Kidney (tissue), 13 donors: ENCODE measurements at regions not wholly inside any gene's neighbourhood (a gene's known extent, or its start where the extent isn't known, plus 50 kb on each side); places are given as distances from the start of the nearest gene placed in this dataset.

ENCODE experiments used
- DNase-seq, 5 donors: peaks; one replicate each; pipeline ENCODE4 v3.0.0-alpha.2; 2013 to 2020
- FAIRE-seq: peaks from 2 replicates; lab custom pipeline; 2012; peaks lifted over from hg19 to GRCh38; lab: Jason Lieb, UNC
- H3K27ac ChIP-seq, 2 donors: one replicate each; pipeline ENCODE4 v1.7.0; 2013; ENCODE audit warnings: low read depth in 2 of 2, low read length in 2 of 2, inconsistent platforms in 1 of 2
- H3K27me3 ChIP-seq: one replicate; pipeline ENCODE4 v1.7.1; 2013; ENCODE audit warnings: low read length, inconsistent platforms; ENCODE audit not compliant: control insufficient read depth, insufficient read depth
- H3K36me3 ChIP-seq, 3 donors: one replicate each; pipeline versions ENCODE4 v1.7.0 to v1.7.1; 2013; ENCODE audit warnings: low read length in 3 of 3, control low read depth in 1 of 3, inconsistent platforms in 1 of 3; ENCODE audit not compliant: insufficient read depth in 3 of 3, control insufficient read depth in 2 of 3
- H3K4me1 ChIP-seq, 3 donors: one replicate each; pipeline versions ENCODE4 v1.7.0 to v1.7.1; 2013; ENCODE audit warnings: low read length in 3 of 3, inconsistent platforms in 1 of 3, low read depth in 1 of 3; ENCODE audit not compliant: control insufficient read depth in 2 of 3, insufficient read depth in 2 of 3
- H3K4me3 ChIP-seq, 3 donors: one replicate each; pipeline versions ENCODE4 v1.7.0 to v1.8.1; 2013; ENCODE audit warnings: low read length in 3 of 3, control low read depth in 1 of 3, inconsistent platforms in 1 of 3
- H3K9ac ChIP-seq, 3 donors: one replicate each; pipeline versions ENCODE4 v1.7.0 to v1.7.1; 2013; ENCODE audit warnings: low read length in 3 of 3, control low read depth in 1 of 3, inconsistent platforms in 1 of 3
- H3K9me3 ChIP-seq, 3 donors: one replicate each; pipeline versions ENCODE4 v1.7.0 to v1.7.1; 2013; ENCODE audit warnings: low read length in 3 of 3, control low read depth in 1 of 3, inconsistent platforms in 1 of 3; ENCODE audit not compliant: control insufficient read depth in 2 of 3, insufficient read depth in 1 of 3
- CTCF ChIP-seq: IDR thresholded peaks from 3 replicates; pipeline ENCODE4 v1.5.1; 2012; ENCODE audit warnings: mild to moderate bottlenecking, moderate library complexity, borderline replicate concordance; ENCODE audit not compliant: insufficient read depth; ENCODE audit errors: extremely low read depth
- intact Hi-C: fragments of 100-400 bp; cut with DNase I; formaldehyde crosslinking; loops from one replicate; pipeline ENCODE4 v1.11.1; 2022
- donor health status: control.
- donor health status: control.
- donor health status: control.
- donor health status: control.
- donor health status: control.
- donor health status: DM: yes; HTN: yes; CAD: no.
- donor health status: Normal renal cell carcinoma (clear cell type).

GRCh38 chr6:91023529-91023928, 436.7 kb upstream of the MAP3K7 start:
- no peaks in the 10 kb centered on the region for H3K27me3 ChIP-seq
- no peak overlapping the region for H3K9ac ChIP-seq
- H3K9me3 ChIP-seq = no peaks in the 10 kb centered on the region
- no peak overlapping the region for H3K4me3 ChIP-seq
- H3K36me3 ChIP-seq = no peaks in the 10 kb centered on the region
- H3K4me1 ChIP-seq = no peaks in the 10 kb centered on the region
- no peak for FAIRE-seq
- intact Hi-C loops = no loop called here
- DNase-seq = no peak
- no peak overlapping the region for H3K27ac ChIP-seq
- no peak for TF ChIP-seq CTCF

- H3K27me3 ChIP-seq = no peaks in the 10 kb centered on the region
- no peak overlapping the region for H3K27ac ChIP-seq
- intact Hi-C loops = no loop called here
- H3K4me1 ChIP-seq = no peaks in the 10 kb centered on the region
- no peak for DNase-seq
- H3K9me3 ChIP-seq = no peaks in the 10 kb centered on the region
- FAIRE-seq = no peak
- H3K9ac ChIP-seq = no peak overlapping the region
- H3K4me3 ChIP-seq = no peak overlapping the region
- no peak for TF ChIP-seq CTCF
- no peaks in the 10 kb centered on the region for H3K36me3 ChIP-seq
These were observed 433.9 kb upstream of the MAP3K7 start for GRCh38 chr6:91020744-91021143.

DNA sequence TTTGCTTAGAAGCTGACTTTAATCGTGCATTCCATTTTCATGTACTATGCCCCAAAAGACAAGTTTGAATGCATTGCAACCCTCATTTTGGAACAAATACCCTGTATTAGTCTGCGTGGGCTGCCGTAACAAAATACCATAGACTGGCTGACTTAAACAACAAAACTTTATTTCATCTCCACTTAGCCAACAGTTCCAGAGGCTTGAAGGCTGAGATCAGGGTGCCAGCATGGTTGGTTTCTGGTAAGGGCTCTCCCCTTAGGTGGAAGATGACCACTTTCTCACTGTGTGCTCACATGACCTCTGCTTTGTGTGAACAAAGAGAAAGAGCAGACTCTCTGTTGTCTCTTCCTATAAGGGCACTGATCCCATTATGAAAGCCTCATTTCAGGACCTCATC, 431.7 kb upstream of the MAP3K7 start:
- DNase-seq (no peak), FAIRE-seq (no peak)
- no peaks in the 10 kb centered on the region for H3K4me1 ChIP-seq
- no peak overlapping the region for H3K9ac ChIP-seq
- no peaks in the 10 kb centered on the region for H3K9me3 ChIP-seq
- intact Hi-C loops = no loop called here
- H3K27me3 ChIP-seq = no peaks in the 10 kb centered on the region
- TF ChIP-seq CTCF = no peak
- no peaks in the 10 kb centered on the region for H3K36me3 ChIP-seq
- H3K4me3 ChIP-seq = no peak overlapping the region
- no peak overlapping the region for H3K27ac ChIP-seq

DNA sequence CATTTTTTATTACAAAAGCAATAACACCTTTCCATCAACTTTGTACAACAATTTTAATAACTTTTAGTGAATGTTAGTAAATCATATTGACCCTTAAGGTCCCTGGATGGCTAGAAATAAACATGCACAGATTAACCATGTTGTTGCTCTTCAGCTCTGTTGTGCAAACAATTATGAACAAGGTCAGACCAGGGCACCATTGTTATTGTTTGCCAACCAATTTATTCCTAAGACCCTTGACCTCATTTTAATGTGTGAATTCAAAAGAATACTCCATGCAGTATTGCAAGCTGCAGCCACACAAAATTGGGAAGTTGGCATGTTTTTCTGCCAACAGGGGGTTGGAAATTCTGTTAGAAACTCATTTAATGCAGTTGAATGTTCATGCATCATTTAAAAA, 426.6 kb upstream of the MAP3K7 start:
- DNase-seq = no peak
- FAIRE-seq = no peak
- H3K27me3 ChIP-seq = no peaks in the 10 kb centered on the region
- intact Hi-C loops = no loop called here
- H3K4me1 ChIP-seq = no peaks in the 10 kb centered on the region
- no peaks in the 10 kb centered on the region for H3K36me3 ChIP-seq
- no peak overlapping the region for H3K27ac ChIP-seq
- no peak overlapping the region for H3K9ac ChIP-seq
- no peaks in the 10 kb centered on the region for H3K9me3 ChIP-seq
- no peak for TF ChIP-seq CTCF
- H3K4me3 ChIP-seq = no peak overlapping the region
